ENCODE measurements at regions not wholly inside any gene's neighbourhood (a gene's known extent, or its start where the extent isn't known, plus 50 kb on each side); places are given as distances from the start of the nearest gene placed in this dataset.

- H3K27ac ChIP-seq, result no peak overlapping the region
- no peak for TF ChIP-seq POLR2A (IDR thresholded peaks at IDR 0.05)
- TF ChIP-seq POLR2AphosphoS5 (IDR thresholded peaks at IDR 0.05; ENCODE audit: insufficient read depth in 1 of 2, low read depth in 1 of 2), result no peak
- TF ChIP-seq CTCF (IDR thresholded peaks at IDR 0.05), result no peak
- H3K4me3 ChIP-seq, result no peak overlapping the region
- no peaks in the 10 kb centered on the region for H3K36me3 ChIP-seq
- H3K9me3 ChIP-seq, result no peaks in the 10 kb centered on the region
- DNase-seq (ENCODE audit: extremely low spot score in 2 of 2), result no peak
- no peaks in the 10 kb centered on the region for H3K27me3 ChIP-seq
- intact Hi-C loops (cut with DNase I), result no loop called here
- H3K4me1 ChIP-seq, result no peaks in the 10 kb centered on the region
These were observed 108.5 kb upstream of the CNTN1 start for GRCh38 chr12:40583743-40584142.

GRCh38 chr12:40584763-40585162 is 107.5 kb upstream of the CNTN1 start:
- no peak overlapping the region for H3K4me3 ChIP-seq
- TF ChIP-seq CTCF (IDR thresholded peaks at IDR 0.05), result no peak
- no peak for TF ChIP-seq POLR2AphosphoS5 (IDR thresholded peaks at IDR 0.05; ENCODE audit: insufficient read depth in 1 of 2, low read depth in 1 of 2)
- no peak for TF ChIP-seq POLR2A (IDR thresholded peaks at IDR 0.05)
- intact Hi-C loops (cut with DNase I), result no loop called here
- no peak overlapping the region for H3K27ac ChIP-seq
- no peaks in the 10 kb centered on the region for H3K27me3 ChIP-seq
- no peak for DNase-seq (ENCODE audit: extremely low spot score in 2 of 2)
- H3K4me1 ChIP-seq, result no peaks in the 10 kb centered on the region
- H3K9me3 ChIP-seq, result no peaks in the 10 kb centered on the region
- no peaks in the 10 kb centered on the region for H3K36me3 ChIP-seq

GRCh38 chr12:40586823-40587222 is 105.4 kb upstream of the CNTN1 start:
- TF ChIP-seq CTCF (IDR thresholded peaks at IDR 0.05) (no peak), POLR2A (IDR thresholded peaks at IDR 0.05) (no peak), POLR2AphosphoS5 (IDR thresholded peaks at IDR 0.05; ENCODE audit: insufficient read depth in 1 of 2, low read depth in 1 of 2) (no peak)
- no peaks in the 10 kb centered on the region for H3K9me3 ChIP-seq
- no peaks in the 10 kb centered on the region for H3K27me3 ChIP-seq
- H3K36me3 ChIP-seq, result no peaks in the 10 kb centered on the region
- H3K4me3 ChIP-seq, result no peak overlapping the region
- intact Hi-C loops (cut with DNase I), result no loop called here
- no peak for DNase-seq (ENCODE audit: extremely low spot score in 2 of 2)
- no peak overlapping the region for H3K27ac ChIP-seq
- H3K4me1 ChIP-seq, result no peaks in the 10 kb centered on the region

GRCh38 chr12:40587421-40587820 is 104.8 kb upstream of the CNTN1 start:
- Histone ChIP-seq H3K4me1 (no peaks in the 10 kb centered on the region), H3K27ac (no peak overlapping the region), H3K4me3 (no peak overlapping the region), H3K27me3 (no peaks in the 10 kb centered on the region), H3K9me3 (no peaks in the 10 kb centered on the region), H3K36me3 (no peaks in the 10 kb centered on the region)
- TF ChIP-seq POLR2AphosphoS5 (IDR thresholded peaks at IDR 0.05; ENCODE audit: insufficient read depth in 1 of 2, low read depth in 1 of 2) (no peak), CTCF (IDR thresholded peaks at IDR 0.05) (no peak), POLR2A (IDR thresholded peaks at IDR 0.05) (no peak)
- intact Hi-C loops (cut with DNase I), result no loop called here
- DNase-seq (ENCODE audit: extremely low spot score in 2 of 2), result no peak

GRCh38 chr12:40587970-40588369 is 104.3 kb upstream of the CNTN1 start:
- Histone ChIP-seq H3K36me3 (no peaks in the 10 kb centered on the region), H3K27me3 (no peaks in the 10 kb centered on the region), H3K4me3 (no peak overlapping the region), H3K27ac (no peak overlapping the region), H3K9me3 (no peaks in the 10 kb centered on the region), H3K4me1 (no peaks in the 10 kb centered on the region)
- TF ChIP-seq POLR2AphosphoS5 (IDR thresholded peaks at IDR 0.05; ENCODE audit: insufficient read depth in 1 of 2, low read depth in 1 of 2) (no peak), CTCF (IDR thresholded peaks at IDR 0.05) (no peak), POLR2A (IDR thresholded peaks at IDR 0.05) (no peak)
- no peak for DNase-seq (ENCODE audit: extremely low spot score in 2 of 2)
- intact Hi-C loops (cut with DNase I), result no loop called here
